A549 (cell line): ENCODE measurements at regions not wholly inside any gene's neighbourhood (a gene's known extent, or its start where the extent isn't known, plus 50 kb on each side); places are given as distances from the start of the nearest gene placed in this dataset.

Source experiments
- CTCF ChIP-seq: fragments of >200 bp; sonication (Bioruptor Twin); formaldehyde crosslinking; IDR thresholded peaks from 3 replicates; pipeline ENCODE4 v1.5.1; 2016
- EP300 ChIP-seq, 2 experiments: fragments of >200 bp; sonication (Bioruptor Twin); formaldehyde crosslinking; IDR thresholded peaks; 2 replicates in 1 of 2; 3 replicates in 1 of 2; pipeline ENCODE4 v1.6.1; 2016 to 2017
- JUN ChIP-seq, 2 experiments: fragments of >200 bp; sonication (Bioruptor Twin); formaldehyde crosslinking; IDR thresholded peaks; 2 replicates in 1 of 2; 3 replicates in 1 of 2; pipeline ENCODE4 v1.6.1; 2016 to 2017
- MYC ChIP-seq: IDR thresholded peaks from 2 replicates; pipeline ENCODE4 v1.6.1; 2012; ENCODE audit warnings: mild to moderate bottlenecking, inconsistent platforms, low read length, improper control_type of control experiment, borderline replicate concordance
- PBX3 ChIP-seq: IDR thresholded peaks from 2 replicates; pipeline ENCODE4 v1.6.1; 2012
- POLR2A ChIP-seq: IDR thresholded peaks from 2 replicates; pipeline ENCODE4 v1.6.1; 2012; ENCODE audit warnings: mild to moderate bottlenecking, low read length
- RAD21 ChIP-seq, 2 experiments: fragments of >200 bp in 1 of 2; sonication (Bioruptor Twin) in 1 of 2; formaldehyde crosslinking in 1 of 2; IDR thresholded peaks in 1 of 2; conservative IDR thresholded peaks in 1 of 2; 2 replicates in 1 of 2; 3 replicates in 1 of 2; pipeline ENCODE4 v1.6.1; 2012 to 2018; ENCODE audit warnings: inconsistent platforms in 1 of 2

- TF ChIP-seq PBX3, result no peak
- TF ChIP-seq POLR2A, result no peak
- TF ChIP-seq MYC, result no peak
- no peak for TF ChIP-seq CTCF
- no peak for TF ChIP-seq EP300 (IDR thresholded peaks at IDR 0.05)
- no peak for TF ChIP-seq RAD21 (conservative IDR thresholded peaks at IDR 0.05 in 1 of 2, IDR thresholded peaks at IDR 0.05 in 1 of 2)
- no peak for TF ChIP-seq JUN (IDR thresholded peaks at IDR 0.05)
Measured at GRCh38 chr12:89879766-89880165, 171.1 kb upstream of the ATP2B1 start.
